Fibroblast of skin of abdomen (primary cell): ENCODE measurements at regions not wholly inside any gene's neighbourhood (a gene's known extent, or its start where the extent isn't known, plus 50 kb on each side); places are given as distances from the start of the nearest gene placed in this dataset.

Source experiments
- DNase-seq: peaks from one replicate; pipeline ENCODE4 v3.0.0-alpha.2; 2013

- DNase-seq = peak; percentile 71
Measured at GRCh38 chr21:36555199-36555800, 75.4 kb upstream of the CLDN14 start.

GRCh38 chr21:36557316-36557715 lies 77.4 kb upstream of the CLDN14 start:
- DNase-seq = no peak

- no peak for DNase-seq
Measured at GRCh38 chr21:36560933-36561575, 81.1 kb upstream of the CLDN14 start.

GRCh38 chr21:36563341-36563926 lies 83.5 kb upstream of the CLDN14 start:
- DNase-seq = peak; percentile 91

GRCh38 chr21:36564647-36565046 lies 84.7 kb upstream of the CLDN14 start:
- DNase-seq = no peak

GRCh38 chr21:36565540-36565939 lies 85.6 kb upstream of the CLDN14 start:
- no peak for DNase-seq

GRCh38 chr21:36566644-36567043 lies 86.7 kb upstream of the CLDN14 start:
- DNase-seq = no peak

- peak; percentile 96 for DNase-seq
Measured at GRCh38 chr21:36567216-36567885, 87.4 kb upstream of the CLDN14 start.

- no peak for DNase-seq
Measured at GRCh38 chr21:36569511-36569910, 89.6 kb upstream of the CLDN14 start.

GRCh38 chr21:36571556-36571955 lies 91.6 kb upstream of the CLDN14 start:
- DNase-seq = no peak

GRCh38 chr21:36572039-36572438 lies 92.1 kb upstream of the CLDN14 start:
- DNase-seq = no peak

GRCh38 chr21:36575306-36575705 lies 95.4 kb upstream of the CLDN14 start:
- no peak for DNase-seq

GRCh38 chr21:36576441-36576840 lies 96.5 kb upstream of the CLDN14 start:
- DNase-seq = no peak

- no peak for DNase-seq
Measured at GRCh38 chr21:36579898-36580297, 100.0 kb upstream of the CLDN14 start.

GRCh38 chr21:36582271-36582670 lies 102.3 kb upstream of the CLDN14 start:
- DNase-seq = no peak

- no peak for DNase-seq
Measured at GRCh38 chr21:36583591-36583990, 103.7 kb upstream of the CLDN14 start.

GRCh38 chr21:36584980-36585940 lies 105.3 kb upstream of the CLDN14 start:
- no peak for DNase-seq

- DNase-seq = no peak
Measured at GRCh38 chr21:36587388-36587787, 107.5 kb upstream of the CLDN14 start.

- DNase-seq = peak; percentile 57
Measured at GRCh38 chr21:36589352-36589971, 109.5 kb upstream of the SIM2 start.

- DNase-seq = no peak
Measured at GRCh38 chr21:36591326-36591970, 107.5 kb upstream of the SIM2 start.

- DNase-seq = no peak
Measured at GRCh38 chr21:36596174-36596573, 102.7 kb upstream of the SIM2 start.
